Right lobe of liver (tissue), 4 donors: ENCODE measurements at regions not wholly inside any gene's neighbourhood (a gene's known extent, or its start where the extent isn't known, plus 50 kb on each side); places are given as distances from the start of the nearest gene placed in this dataset.

Experiments
- CTCF ChIP-seq, 4 donors: fragments of 200-600 bp in 3 of 4; fragments of 450-650 bp in 1 of 4; IDR thresholded peaks; one replicate each; pipeline versions ENCODE4 v1.5.1 to v1.8.0; 2016 to 2022; ENCODE audit warnings: antibody characterized with exemption in 4 of 4, mild to moderate bottlenecking in 2 of 4
- POLR2A ChIP-seq: fragments of 450-650 bp; IDR thresholded peaks from one replicate; pipeline ENCODE4 v1.6.1; 2017; ENCODE audit warnings: antibody characterized with exemption, mild to moderate bottlenecking
- donor health status: DM: no; HTN: no; CAD: no.
- donor health status: DM: no; HTN: no; CAD: no.
- donor health status: DM: no; HTN: yes; CAD: no.

- TF ChIP-seq POLR2A: no peak
- TF ChIP-seq CTCF (IDR thresholded peaks at IDR 0.05): no peak
These were observed 51.6 kb upstream of the MAP1B start for GRCh38 chr5:72055636-72056035.
